Activated T-helper 1 cell treated with anti-CD3 and anti-CD28 coated beads, Interleukin-12 subunit alpha, Interleukin-12 subunit beta, Interleukin-2, Interleukin-4 antibody, amounts not matched to agents 30 ng/mL and 10 ng/mL and 1 ng/mL, durations not matched to agents 14 hours and 24 hours and 36 hours (primary cell): ENCODE measurements at regions not wholly inside any gene's neighbourhood (a gene's known extent, or its start where the extent isn't known, plus 50 kb on each side); places are given as distances from the start of the nearest gene placed in this dataset.
"Not testable (repeated sequence)": the region's sequence is repeated elsewhere in the genome, so short reads cannot be mapped to it uniquely, and the experiment has no call there.

ENCODE experiments used
- DNase-seq: peaks from one replicate; pipeline ENCODE4 v3.0.0; 2021; ENCODE audit warnings: low spot score
- H3K27ac Mint-ChIP-seq: one replicate; pipeline ENCODE4 v1.8.0; 2021; ENCODE audit warnings: mild to moderate bottlenecking, mixed read lengths
- H3K27me3 Mint-ChIP-seq: one replicate; pipeline ENCODE4 v1.8.0; 2022; ENCODE audit warnings: mild to moderate bottlenecking, moderate library complexity, mixed read lengths; ENCODE audit not compliant: insufficient read depth
- H3K36me3 Mint-ChIP-seq: one replicate; pipeline ENCODE4 v1.8.0; 2021; ENCODE audit warnings: low read depth, mixed read lengths
- H3K4me1 Mint-ChIP-seq: one replicate; pipeline ENCODE4 v1.8.0; 2021; ENCODE audit warnings: low read depth, mixed read lengths
- H3K4me3 Mint-ChIP-seq: one replicate; pipeline ENCODE4 v1.8.0; 2021; ENCODE audit warnings: mild to moderate bottlenecking, moderate library complexity, mixed read lengths
- H3K9me3 Mint-ChIP-seq: one replicate; pipeline ENCODE4 v1.8.0; 2021; ENCODE audit warnings: mixed read lengths
- intact Hi-C: fragments of 100-400 bp; cut with micrococcal nuclease; formaldehyde crosslinking; loops from one replicate; pipeline ENCODE4 v1.15.1; 2024

- peaks cover 1% of the 10 kb centered on the region for H3K27me3 Mint-ChIP-seq
- no peaks in the 10 kb centered on the region for H3K36me3 Mint-ChIP-seq
- H3K4me1 Mint-ChIP-seq, result no peaks in the 10 kb centered on the region
- no peak for DNase-seq
- H3K4me3 Mint-ChIP-seq, result no peak overlapping the region
- H3K9me3 Mint-ChIP-seq, result peaks cover 3% of the 10 kb centered on the region
- intact Hi-C loops, result no loop called here
- no peak overlapping the region for H3K27ac Mint-ChIP-seq
Observed at GRCh38 chr1:163562355-163562754, 240.6 kb downstream of the NUF2 start.

GRCh38 chr1:163565166-163565565 is 243.4 kb downstream of the NUF2 start:
- peaks cover 1% of the 10 kb centered on the region for H3K27me3 Mint-ChIP-seq
- no peak for DNase-seq
- intact Hi-C loops, result no loop called here
- H3K27ac Mint-ChIP-seq, result no peak overlapping the region
- no peak overlapping the region for H3K4me3 Mint-ChIP-seq
- H3K9me3 Mint-ChIP-seq, result peaks cover 3% of the 10 kb centered on the region
- H3K36me3 Mint-ChIP-seq, result no peaks in the 10 kb centered on the region
- no peaks in the 10 kb centered on the region for H3K4me1 Mint-ChIP-seq

DNA sequence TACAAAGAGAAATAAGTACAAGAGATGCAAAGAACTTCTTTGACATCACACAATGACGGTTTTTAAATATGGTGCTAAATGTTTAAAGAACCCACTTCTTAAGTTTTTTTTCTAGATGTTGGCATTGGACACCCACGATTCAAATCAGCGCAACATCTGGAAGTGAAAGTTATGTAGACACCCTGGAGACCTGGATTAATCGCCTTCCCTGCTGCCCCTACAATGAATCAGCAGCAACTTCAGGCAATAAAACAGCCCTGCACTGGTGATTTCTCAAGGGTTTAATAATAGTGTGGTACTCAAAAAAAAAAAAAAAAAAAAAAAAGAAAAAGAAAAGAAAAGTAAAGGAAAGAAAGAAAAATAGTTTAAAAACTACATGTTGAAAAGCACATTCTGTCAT is 248.3 kb downstream of the NUF2 start:
- no peaks in the 10 kb centered on the region for H3K36me3 Mint-ChIP-seq
- H3K4me3 Mint-ChIP-seq, result no peak overlapping the region
- no peak overlapping the region for H3K27ac Mint-ChIP-seq
- H3K27me3 Mint-ChIP-seq, result no peaks in the 10 kb centered on the region
- H3K9me3 Mint-ChIP-seq, result no peaks in the 10 kb centered on the region
- intact Hi-C loops, result no loop called here
- no peaks in the 10 kb centered on the region for H3K4me1 Mint-ChIP-seq
- no peak for DNase-seq

DNA sequence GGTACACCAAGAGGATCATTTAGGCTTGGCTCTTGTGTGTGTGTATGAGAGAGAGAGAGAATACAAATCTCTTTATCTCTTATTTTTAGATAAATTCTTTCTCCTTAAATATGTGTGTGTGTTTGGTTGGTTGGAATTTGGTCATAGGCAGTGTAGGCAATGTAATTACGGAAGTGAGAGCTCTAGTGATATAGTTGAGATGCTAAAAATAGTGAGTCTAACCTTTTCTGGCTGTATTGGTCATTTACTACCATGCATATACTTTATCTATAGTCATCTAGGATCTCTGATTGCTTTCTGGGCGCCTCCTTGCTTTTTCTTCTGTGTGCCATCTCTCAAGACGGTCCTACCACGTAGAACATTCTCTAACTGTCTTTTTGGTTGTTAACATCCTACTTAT is 250.2 kb downstream of the NUF2 start:
- Mint-ChIP-seq H3K36me3 (no peaks in the 10 kb centered on the region), H3K4me3 (no peak overlapping the region), H3K9me3 (no peaks in the 10 kb centered on the region), H3K27ac (no peak overlapping the region), H3K4me1 (no peaks in the 10 kb centered on the region), H3K27me3 (no peaks in the 10 kb centered on the region)
- DNase-seq, result no peak
- intact Hi-C loops, result no loop called here

DNA sequence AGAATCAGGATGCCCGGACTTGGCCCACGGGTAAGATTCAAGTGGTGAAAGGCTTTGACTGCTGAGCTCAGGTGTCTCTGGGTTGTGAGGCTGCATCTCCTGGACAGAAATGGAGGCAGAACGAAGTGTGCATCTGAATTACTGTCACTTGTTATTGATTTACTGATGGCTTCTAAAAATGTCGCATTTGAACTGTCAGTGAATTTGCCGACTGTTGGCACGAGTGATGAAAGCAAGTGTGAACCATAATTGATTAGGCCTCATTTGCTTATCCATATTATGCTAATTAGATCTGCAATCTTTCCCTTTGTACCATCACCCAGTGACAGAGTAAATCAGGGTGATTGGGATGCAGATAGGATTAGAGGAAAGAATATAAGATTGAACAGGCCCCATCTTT is 252.4 kb downstream of the NUF2 start:
- H3K27ac Mint-ChIP-seq, result no peak overlapping the region
- no peaks in the 10 kb centered on the region for H3K36me3 Mint-ChIP-seq
- no peak for DNase-seq
- no peaks in the 10 kb centered on the region for H3K9me3 Mint-ChIP-seq
- H3K27me3 Mint-ChIP-seq, result no peaks in the 10 kb centered on the region
- no peaks in the 10 kb centered on the region for H3K4me1 Mint-ChIP-seq
- H3K4me3 Mint-ChIP-seq, result no peak overlapping the region
- intact Hi-C loops, result no loop called here

DNA sequence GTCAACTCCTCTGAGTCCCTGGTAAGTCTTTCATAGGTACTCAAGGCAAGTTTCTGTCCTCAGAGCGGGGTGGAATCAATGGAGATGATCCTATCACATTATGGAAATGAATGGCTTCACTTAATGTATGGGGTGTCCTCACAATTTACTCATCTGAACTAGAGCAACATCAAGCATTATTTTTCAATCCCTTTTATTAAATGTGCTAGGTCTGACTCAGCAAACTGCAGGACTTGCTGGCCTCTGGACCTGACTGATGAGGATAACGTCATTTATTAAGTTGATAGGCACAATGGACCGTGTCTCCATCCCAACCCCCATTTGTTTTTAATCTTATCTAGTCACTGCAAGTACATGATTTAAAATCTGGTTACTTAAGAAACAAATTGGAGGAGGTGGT is 259.2 kb downstream of the NUF2 start:
- H3K27me3 Mint-ChIP-seq, result no peaks in the 10 kb centered on the region
- H3K36me3 Mint-ChIP-seq, result no peaks in the 10 kb centered on the region
- no peaks in the 10 kb centered on the region for H3K4me1 Mint-ChIP-seq
- H3K9me3 Mint-ChIP-seq, result no peaks in the 10 kb centered on the region
- H3K27ac Mint-ChIP-seq, result no peak overlapping the region
- intact Hi-C loops, result no loop called here
- no peak for DNase-seq
- H3K4me3 Mint-ChIP-seq, result no peak overlapping the region

GRCh38 chr1:163583661-163584181 is 262.0 kb downstream of the NUF2 start:
- H3K27ac Mint-ChIP-seq, result no peak overlapping the region
- no peaks in the 10 kb centered on the region for H3K27me3 Mint-ChIP-seq
- intact Hi-C loops, result no loop called here
- no peak overlapping the region for H3K4me3 Mint-ChIP-seq
- H3K4me1 Mint-ChIP-seq, result no peaks in the 10 kb centered on the region
- no peaks in the 10 kb centered on the region for H3K36me3 Mint-ChIP-seq
- H3K9me3 Mint-ChIP-seq, result no peaks in the 10 kb centered on the region
- DNase-seq, result no peak

DNA sequence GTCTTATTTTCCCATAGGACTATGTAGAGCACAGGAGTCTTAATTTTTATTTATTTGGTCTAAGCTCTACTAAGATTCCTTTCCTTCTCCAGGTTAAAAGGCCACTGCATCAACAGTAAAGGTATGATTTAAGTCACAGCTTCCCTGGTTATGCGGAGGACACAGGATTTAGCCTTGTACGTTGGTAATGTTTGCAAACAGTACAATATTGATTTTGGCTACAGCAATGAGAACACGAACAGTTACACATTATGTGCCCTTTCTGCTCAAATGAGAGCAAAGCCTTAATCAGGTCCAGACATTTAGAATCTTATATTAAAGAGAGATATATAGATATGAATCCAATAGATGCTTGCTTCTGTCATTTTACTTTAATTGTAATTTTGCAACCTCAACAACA is 264.0 kb downstream of the NUF2 start:
- intact Hi-C loops, result no loop called here
- no peak for DNase-seq
- Mint-ChIP-seq H3K4me3 (no peak overlapping the region), H3K9me3 (no peaks in the 10 kb centered on the region), H3K36me3 (no peaks in the 10 kb centered on the region), H3K27ac (no peak overlapping the region), H3K4me1 (no peaks in the 10 kb centered on the region), H3K27me3 (no peaks in the 10 kb centered on the region)

DNA sequence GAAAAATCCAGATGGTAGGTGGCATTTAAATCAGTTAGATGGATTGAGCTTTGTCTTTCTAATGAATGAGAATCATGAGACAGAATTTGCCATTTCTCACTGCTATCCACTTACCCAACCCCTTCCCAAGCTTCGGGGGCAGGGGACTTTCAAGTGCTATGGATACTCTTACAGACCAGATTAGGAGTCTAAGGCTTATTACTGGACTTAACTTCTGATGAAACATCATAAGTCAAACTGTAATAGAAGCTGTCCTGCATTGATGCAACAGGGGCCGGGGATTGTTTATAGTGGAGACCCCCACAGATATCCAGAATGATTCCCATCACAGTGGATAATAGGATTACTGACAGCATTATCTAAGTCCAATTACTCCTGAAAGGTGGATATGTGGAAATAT is 267.0 kb downstream of the NUF2 start:
- Mint-ChIP-seq H3K4me3 (no peak overlapping the region), H3K9me3 (no peaks in the 10 kb centered on the region), H3K4me1 (no peaks in the 10 kb centered on the region), H3K27me3 (no peaks in the 10 kb centered on the region), H3K36me3 (no peaks in the 10 kb centered on the region), H3K27ac (no peak overlapping the region)
- no peak for DNase-seq
- intact Hi-C loops, result no loop called here

DNA sequence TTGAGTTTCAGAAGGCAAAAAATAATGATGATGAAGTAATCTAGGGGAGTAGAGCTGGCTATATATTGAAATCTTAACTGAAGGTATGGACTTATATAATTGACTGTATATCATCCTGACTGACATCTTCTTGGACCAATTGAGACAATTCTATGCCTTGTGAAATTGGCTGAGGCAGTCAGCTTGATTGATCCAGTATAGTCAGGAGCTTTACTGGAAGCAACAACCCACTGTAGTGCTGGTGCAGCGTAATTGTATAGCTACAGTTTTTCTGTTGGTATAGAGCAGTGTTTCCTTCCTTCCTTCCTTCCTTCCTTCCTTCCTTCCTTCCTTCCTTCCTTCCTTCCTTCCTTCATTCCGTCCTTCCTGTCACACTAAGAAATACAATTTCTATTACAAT is 268.0 kb downstream of the NUF2 start:
- no peaks in the 10 kb centered on the region for H3K4me1 Mint-ChIP-seq
- no peak for DNase-seq
- no peaks in the 10 kb centered on the region for H3K36me3 Mint-ChIP-seq
- H3K9me3 Mint-ChIP-seq, result no peaks in the 10 kb centered on the region
- H3K27me3 Mint-ChIP-seq, result no peaks in the 10 kb centered on the region
- no peak overlapping the region for H3K4me3 Mint-ChIP-seq
- intact Hi-C loops, result no loop called here
- no peak overlapping the region for H3K27ac Mint-ChIP-seq

GRCh38 chr1:163591131-163591530 is 269.4 kb downstream of the NUF2 start:
- H3K9me3 Mint-ChIP-seq, H3K27me3 Mint-ChIP-seq, H3K4me1 Mint-ChIP-seq, H3K4me3 Mint-ChIP-seq, intact Hi-C loops, H3K27ac Mint-ChIP-seq, H3K36me3 Mint-ChIP-seq, DNase-seq: not testable (repeated sequence)

DNA sequence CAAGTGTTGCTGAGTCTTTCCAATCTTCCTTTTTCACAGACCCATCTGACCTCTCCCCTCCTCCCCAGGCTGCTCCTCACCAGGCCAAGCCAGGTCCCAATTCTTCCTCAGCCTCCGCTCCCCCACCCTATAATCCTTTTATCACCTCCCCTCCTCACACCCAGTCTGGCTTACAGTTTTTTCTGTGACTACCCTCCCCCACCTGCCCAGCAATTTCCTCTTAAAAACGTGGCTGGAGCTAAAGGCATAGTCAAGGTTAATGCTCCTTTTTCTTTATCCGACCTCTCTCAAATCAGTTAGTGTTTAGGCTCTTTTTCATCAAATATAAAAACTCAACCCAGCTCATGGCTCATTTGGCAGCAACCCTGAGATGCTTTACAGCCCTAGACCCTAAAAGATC is 270.9 kb downstream of the NUF2 start:
- H3K27me3 Mint-ChIP-seq, H3K27ac Mint-ChIP-seq, H3K9me3 Mint-ChIP-seq, H3K4me1 Mint-ChIP-seq, H3K4me3 Mint-ChIP-seq, H3K36me3 Mint-ChIP-seq, DNase-seq, intact Hi-C loops: not testable (repeated sequence)

DNA sequence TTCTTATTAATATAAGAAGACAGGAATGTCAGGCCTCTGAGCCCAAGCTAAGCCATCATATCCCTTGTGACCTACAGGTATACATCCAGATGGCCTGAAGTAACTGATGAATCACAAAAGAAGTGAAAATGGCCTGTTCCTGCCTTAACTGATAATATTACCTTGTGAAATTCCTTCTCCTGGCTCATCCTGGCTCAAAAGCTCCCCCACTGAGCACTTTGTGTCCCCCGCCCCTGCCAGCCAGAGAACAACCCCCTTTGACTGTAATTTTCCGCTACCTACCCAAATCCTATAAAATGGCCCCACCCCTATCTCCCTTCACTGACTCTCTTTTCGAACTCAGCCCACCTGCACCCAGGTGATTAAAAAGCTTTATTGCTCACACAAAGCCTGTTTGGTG is 274.4 kb downstream of the NUF2 start:
- H3K36me3 Mint-ChIP-seq, H3K9me3 Mint-ChIP-seq, H3K27ac Mint-ChIP-seq, intact Hi-C loops, H3K4me1 Mint-ChIP-seq, H3K27me3 Mint-ChIP-seq, DNase-seq, H3K4me3 Mint-ChIP-seq: not testable (repeated sequence)

DNA sequence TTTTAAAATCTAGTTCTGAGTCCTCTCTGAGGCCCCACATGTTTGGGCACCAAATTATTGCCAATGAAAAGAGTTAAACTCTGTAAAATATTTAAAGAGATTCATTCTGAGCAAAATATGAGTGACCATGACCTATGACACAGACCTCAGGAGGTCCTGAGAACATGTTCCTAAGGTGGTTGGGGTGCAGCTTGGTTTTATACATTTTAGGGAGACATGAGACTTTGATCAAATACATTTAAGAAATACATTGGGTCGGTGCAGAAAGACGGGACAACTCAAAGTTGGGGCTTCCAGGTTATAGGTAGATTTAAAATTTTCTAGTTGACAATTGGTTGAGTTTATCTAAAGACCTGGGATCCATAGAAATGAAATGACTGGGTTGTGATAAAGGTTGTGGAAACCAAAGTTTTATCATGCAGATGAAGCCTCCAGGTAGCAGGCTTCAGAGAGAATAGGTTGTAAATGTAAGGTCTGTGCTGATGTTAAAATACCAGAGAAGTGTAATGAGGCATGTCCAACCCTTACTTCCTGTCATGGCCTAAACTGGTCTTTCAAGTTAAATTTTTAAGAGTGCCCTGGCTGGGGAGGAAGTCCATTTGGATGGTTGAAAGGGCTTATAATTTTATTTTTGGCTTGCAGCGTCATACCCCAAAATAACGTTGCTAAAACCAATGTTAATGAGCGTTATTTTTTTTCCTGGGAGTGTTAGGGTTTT is 274.9 kb downstream of the NUF2 start:
- no peak overlapping the region for H3K4me3 Mint-ChIP-seq
- no peak for DNase-seq
- no peak overlapping the region for H3K27ac Mint-ChIP-seq
- H3K27me3 Mint-ChIP-seq, result no peaks in the 10 kb centered on the region
- intact Hi-C loops, result no loop called here
- H3K4me1 Mint-ChIP-seq, result no peaks in the 10 kb centered on the region
- H3K36me3 Mint-ChIP-seq, result no peaks in the 10 kb centered on the region
- peaks cover 7% of the 10 kb centered on the region for H3K9me3 Mint-ChIP-seq
